Uterus (tissue), 3 donors: ENCODE measurements at regions not wholly inside any gene's neighbourhood (a gene's known extent, or its start where the extent isn't known, plus 50 kb on each side); places are given as distances from the start of the nearest gene placed in this dataset.

Source experiments
- DNase-seq, 2 donors: peaks; one replicate each; pipeline ENCODE4 v3.0.0-alpha.2; 2019 to 2020
- H3K27ac ChIP-seq, 2 donors: fragments of 200-600 bp; sonication (generic); 1 replicate in 1 of 2; 2 replicates in 1 of 2; pipeline ENCODE4 v1.5.1; 2016 to 2018
- H3K27me3 ChIP-seq, 2 donors: fragments of 200-600 bp; sonication (generic); one replicate each; pipeline ENCODE4 v1.5.1; 2018 to 2019; ENCODE audit warnings: control low read depth in 1 of 2
- H3K36me3 ChIP-seq, 2 donors: fragments of 200-600 bp; sonication (generic); one replicate each; pipeline ENCODE4 v1.5.1; 2019; ENCODE audit warnings: control low read depth in 1 of 2
- H3K4me1 ChIP-seq, 2 donors: fragments of 200-600 bp; sonication (generic); one replicate each; pipeline ENCODE4 v1.5.1; 2018 to 2019; ENCODE audit warnings: control low read depth in 1 of 2
- H3K4me3 ChIP-seq, 2 donors: fragments of 200-600 bp; sonication (generic); 1 replicate in 1 of 2; 2 replicates in 1 of 2; pipeline ENCODE4 v1.5.1; 2018 to 2019; ENCODE audit warnings: mild to moderate bottlenecking in 1 of 2
- H3K9me3 ChIP-seq, 2 donors: fragments of 200-600 bp; sonication (generic); one replicate each; pipeline ENCODE4 v1.5.1; 2019; ENCODE audit warnings: control low read depth in 1 of 2
- CTCF ChIP-seq, 4 experiments: fragments of 200-600 bp in 2 of 4; fragments of 450-650 bp in 2 of 4; sonication (generic) in 2 of 4; IDR thresholded peaks; one replicate each; pipeline ENCODE4 v1.5.1; 2016 to 2019; ENCODE audit warnings: antibody characterized with exemption in 4 of 4, mild to moderate bottlenecking in 2 of 4, moderate library complexity in 1 of 4
- POLR2A ChIP-seq, 2 donors: fragments of 450-650 bp; IDR thresholded peaks; one replicate each; pipeline ENCODE4 v1.6.1; 2016; ENCODE audit warnings: antibody characterized with exemption in 2 of 2, mild to moderate bottlenecking in 1 of 2, moderate library complexity in 1 of 2
- intact Hi-C: fragments of 100-400 bp; cut with DNase I; formaldehyde crosslinking; loops from one replicate; pipeline ENCODE4 v1.15.1; 2023; ENCODE audit warnings: low total_unique reads
- donor health status: DM: yes; HTN: yes; CAD: no.

- Histone ChIP-seq H3K4me1 (no peaks in the 10 kb centered on the region), H3K27ac (no peak overlapping the region), H3K27me3 (no peaks in the 10 kb centered on the region), H3K36me3 (no peaks in the 10 kb centered on the region), H3K4me3 (no peak overlapping the region), H3K9me3 (no peaks in the 10 kb centered on the region)
- TF ChIP-seq POLR2A (IDR thresholded peaks at IDR 0.05) (no peak), CTCF (IDR thresholded peaks at IDR 0.05) (no peak)
- intact Hi-C loops, result no loop called here
- DNase-seq, result no peak
Measured at GRCh38 chr14:81946834-81947798, 413.5 kb upstream of the SEL1L start.

- no peak for TF ChIP-seq CTCF (IDR thresholded peaks at IDR 0.05)
- no peak for TF ChIP-seq POLR2A (IDR thresholded peaks at IDR 0.05)
- H3K27ac ChIP-seq, result no peak overlapping the region
- DNase-seq, result no peak
Measured at GRCh38 chr14:81952917-81953316, 419.3 kb upstream of the SEL1L start.

GRCh38 chr14:81953419-81953818 is 419.8 kb upstream of the SEL1L start:
- H3K27ac ChIP-seq, result no peak overlapping the region
- DNase-seq, result no peak
- no peak for TF ChIP-seq POLR2A (IDR thresholded peaks at IDR 0.05)
- no peak for TF ChIP-seq CTCF (IDR thresholded peaks at IDR 0.05)

More at GRCh38 chr14:81952917-81953316, 419.3 kb upstream of the SEL1L start:
- no peaks in the 10 kb centered on the region for H3K4me1 ChIP-seq
- H3K27me3 ChIP-seq, result no peaks in the 10 kb centered on the region
- intact Hi-C loops, result no loop called here
- H3K4me3 ChIP-seq, result no peak overlapping the region
- no peaks in the 10 kb centered on the region for H3K9me3 ChIP-seq
- no peaks in the 10 kb centered on the region for H3K36me3 ChIP-seq

GRCh38 chr14:81955123-81955522 is 421.5 kb upstream of the SEL1L start:
- Histone ChIP-seq H3K36me3 (no peaks in the 10 kb centered on the region), H3K27ac (no peak overlapping the region), H3K4me3 (no peak overlapping the region), H3K9me3 (no peaks in the 10 kb centered on the region), H3K4me1 (no peaks in the 10 kb centered on the region), H3K27me3 (no peaks in the 10 kb centered on the region)
- no peak for DNase-seq
- TF ChIP-seq POLR2A (IDR thresholded peaks at IDR 0.05) (no peak), CTCF (IDR thresholded peaks at IDR 0.05) (no peak)
- intact Hi-C loops, result no loop called here

More at GRCh38 chr14:81953419-81953818, 419.8 kb upstream of the SEL1L start:
- no peaks in the 10 kb centered on the region for H3K27me3 ChIP-seq
- H3K9me3 ChIP-seq, result no peaks in the 10 kb centered on the region
- H3K36me3 ChIP-seq, result no peaks in the 10 kb centered on the region
- H3K4me1 ChIP-seq, result no peaks in the 10 kb centered on the region
- H3K4me3 ChIP-seq, result no peak overlapping the region
- intact Hi-C loops, result no loop called here

GRCh38 chr14:81960781-81961180 is 427.1 kb upstream of the SEL1L start:
- Histone ChIP-seq H3K4me1 (no peaks in the 10 kb centered on the region), H3K36me3 (no peaks in the 10 kb centered on the region), H3K4me3 (no peak overlapping the region), H3K9me3 (no peaks in the 10 kb centered on the region), H3K27ac (no peak overlapping the region), H3K27me3 (no peaks in the 10 kb centered on the region)
- TF ChIP-seq POLR2A (IDR thresholded peaks at IDR 0.05), result no peak
- TF ChIP-seq CTCF (IDR thresholded peaks at IDR 0.05), result no peak
- no peak for DNase-seq
- intact Hi-C loops, result no loop called here
